ENCODE measurements at regions not wholly inside any gene's neighbourhood (a gene's known extent, or its start where the extent isn't known, plus 50 kb on each side); places are given as distances from the start of the nearest gene placed in this dataset.
"Not testable (repeated sequence)": the region's sequence is repeated elsewhere in the genome, so short reads cannot be mapped to it uniquely, and the experiment has no call there.

- H3K36me3 ChIP-seq (ENCODE audit: control insufficient read depth, insufficient read depth, low read length): no peaks in the 10 kb centered on the region
- no peak for DNase-seq (ENCODE audit: extremely low read depth, insufficient read length)
- H3K27me3 ChIP-seq (replicated peaks; ENCODE audit: control insufficient read depth, insufficient read depth, low read length): no peaks in the 10 kb centered on the region
- no peak overlapping the region for H3K4me3 ChIP-seq (replicated peaks; ENCODE audit: low read depth, low read length)
- TF ChIP-seq CTCF (IDR thresholded peaks at IDR 0.05; ENCODE audit: insufficient read depth, low read length, poor library complexity, severe bottlenecking): no peak
These were observed 815.8 kb upstream of the ID2 start for GRCh38 chr2:7866104-7866503.

- no peaks in the 10 kb centered on the region for H3K27me3 ChIP-seq (replicated peaks; ENCODE audit: control insufficient read depth, insufficient read depth, low read length)
- no peak for TF ChIP-seq CTCF (IDR thresholded peaks at IDR 0.05; ENCODE audit: insufficient read depth, low read length, poor library complexity, severe bottlenecking)
- DNase-seq (ENCODE audit: extremely low read depth, insufficient read length): no peak
- no peaks in the 10 kb centered on the region for H3K36me3 ChIP-seq (ENCODE audit: control insufficient read depth, insufficient read depth, low read length)
- no peak overlapping the region for H3K4me3 ChIP-seq (replicated peaks; ENCODE audit: low read depth, low read length)
These were observed 815.0 kb upstream of the ID2 start for GRCh38 chr2:7866825-7867224.

- TF ChIP-seq CTCF (IDR thresholded peaks at IDR 0.05; ENCODE audit: insufficient read depth, low read length, poor library complexity, severe bottlenecking): no peak
- DNase-seq (ENCODE audit: extremely low read depth, insufficient read length): no peak
- Histone ChIP-seq H3K36me3 (ENCODE audit: control insufficient read depth, insufficient read depth, low read length) (no peaks in the 10 kb centered on the region), H3K4me3 (replicated peaks; ENCODE audit: low read depth, low read length) (no peak overlapping the region), H3K27me3 (replicated peaks; ENCODE audit: control insufficient read depth, insufficient read depth, low read length) (no peaks in the 10 kb centered on the region)
These were observed 814.0 kb upstream of the ID2 start for GRCh38 chr2:7867867-7868266.

- H3K4me3 ChIP-seq (replicated peaks; ENCODE audit: low read depth, low read length): no peak overlapping the region
- no peak for DNase-seq (ENCODE audit: extremely low read depth, insufficient read length)
These were observed 813.0 kb upstream of the ID2 start for GRCh38 chr2:7868836-7869235.

GRCh38 chr2:7876445-7876844, 805.4 kb upstream of the ID2 start:
- H3K36me3 ChIP-seq (ENCODE audit: control insufficient read depth, insufficient read depth, low read length); H3K27me3 ChIP-seq (replicated peaks; ENCODE audit: control insufficient read depth, insufficient read depth, low read length); DNase-seq (ENCODE audit: extremely low read depth, insufficient read length); H3K4me3 ChIP-seq (replicated peaks; ENCODE audit: low read depth, low read length): not testable (repeated sequence)

More at GRCh38 chr2:7868836-7869235, 813.0 kb upstream of the ID2 start:
- Histone ChIP-seq H3K36me3 (ENCODE audit: control insufficient read depth, insufficient read depth, low read length) (no peaks in the 10 kb centered on the region), H3K27me3 (replicated peaks; ENCODE audit: control insufficient read depth, insufficient read depth, low read length) (no peaks in the 10 kb centered on the region)
- no peak for TF ChIP-seq CTCF (IDR thresholded peaks at IDR 0.05; ENCODE audit: insufficient read depth, low read length, poor library complexity, severe bottlenecking)

- H3K36me3 ChIP-seq (ENCODE audit: control insufficient read depth, insufficient read depth, low read length); DNase-seq (ENCODE audit: extremely low read depth, insufficient read length); H3K27me3 ChIP-seq (replicated peaks; ENCODE audit: control insufficient read depth, insufficient read depth, low read length); H3K4me3 ChIP-seq (replicated peaks; ENCODE audit: low read depth, low read length): not testable (repeated sequence)
These were observed 803.6 kb upstream of the ID2 start for GRCh38 chr2:7878266-7878665.

- no peak for TF ChIP-seq CTCF (IDR thresholded peaks at IDR 0.05; ENCODE audit: insufficient read depth, low read length, poor library complexity, severe bottlenecking)
- Histone ChIP-seq H3K4me3 (replicated peaks; ENCODE audit: low read depth, low read length) (no peak overlapping the region), H3K36me3 (ENCODE audit: control insufficient read depth, insufficient read depth, low read length) (no peaks in the 10 kb centered on the region), H3K27me3 (replicated peaks; ENCODE audit: control insufficient read depth, insufficient read depth, low read length) (no peaks in the 10 kb centered on the region)
- DNase-seq (ENCODE audit: extremely low read depth, insufficient read length): no peak
These were observed 802.9 kb upstream of the ID2 start for GRCh38 chr2:7878786-7879482.
